ENCODE measurements at regions not wholly inside any gene's neighbourhood (a gene's known extent, or its start where the extent isn't known, plus 50 kb on each side); places are given as distances from the start of the nearest gene placed in this dataset.

GRCh38 chr14:83007641-83008225 lies 1474.1 kb upstream of the SEL1L start:
- ChIA-PET CTCF (ENCODE audit: unreplicated experiment) (no interaction called here), POLR2A (interaction anchor here (1.0 to 1.1 kb wide), 2 partner anchors 633 to 764 kb away, joined by 3 to 4 read pairs; no protein-coding TSS in a partner anchor)
- H3K27ac ChIP-seq (ENCODE audit: low read depth, low read length, poor library complexity, severe bottlenecking), result no peak overlapping the region
- H3K4me3 ChIP-seq (ENCODE audit: low read depth, low read length, poor library complexity, severe bottlenecking), result no peak overlapping the region
- no peak for DNase-seq (ENCODE audit: low spot score)
- H3K4me2 ChIP-seq (ENCODE audit: low read length), result no peak overlapping the region
- H2AFZ ChIP-seq (ENCODE audit: low read length), result no peak overlapping the region
- H3K79me2 ChIP-seq (ENCODE audit: insufficient read depth, low read depth, low read length), result no peaks in the 10 kb centered on the region
- H3K4me1 ChIP-seq (ENCODE audit: insufficient read depth, low read length, poor library complexity, severe bottlenecking), result no peaks in the 10 kb centered on the region
- intact Hi-C loops (cut with micrococcal nuclease; ENCODE audit: unreplicated experiment), result no loop called here
- TF ChIP-seq CTCF (conservative IDR thresholded peaks at IDR 0.05; ENCODE audit: low read length), result no peak
- no peak for TF ChIP-seq EZH2phosphoT487 (IDR thresholded peaks at IDR 0.05; ENCODE audit: borderline replicate concordance, low read depth, low read length)
- no TSS peak for BruUV-seq (replicated peaks)
- H3K36me3 ChIP-seq (ENCODE audit: insufficient read depth, low read length), result no peaks in the 10 kb centered on the region
- no peaks in the 10 kb centered on the region for H3K9me2 ChIP-seq (ENCODE audit: insufficient read depth, low read length)
- no peaks in the 10 kb centered on the region for H4K20me1 ChIP-seq (ENCODE audit: insufficient read depth, low read length)
- H3K9me3 ChIP-seq (ENCODE audit: low read length), result no peaks in the 10 kb centered on the region

- no peak overlapping the region for H2AFZ ChIP-seq (ENCODE audit: low read length)
- DNase-seq (ENCODE audit: low spot score), result no peak
- no peaks in the 10 kb centered on the region for H3K36me3 ChIP-seq (ENCODE audit: insufficient read depth, low read length)
- H3K27ac ChIP-seq (ENCODE audit: low read depth, low read length, poor library complexity, severe bottlenecking), result no peak overlapping the region
- H3K4me1 ChIP-seq (ENCODE audit: insufficient read depth, low read length, poor library complexity, severe bottlenecking), result no peaks in the 10 kb centered on the region
- no TSS peak for BruUV-seq (replicated peaks)
- ChIA-PET CTCF (ENCODE audit: unreplicated experiment) (interaction anchor here (0.8 kb wide), 1 partner anchor 28 kb away, joined by 3 read pairs; no protein-coding TSS in a partner anchor), POLR2A (no interaction called here)
- no peak overlapping the region for H3K4me3 ChIP-seq (ENCODE audit: low read depth, low read length, poor library complexity, severe bottlenecking)
- intact Hi-C loops (cut with micrococcal nuclease; ENCODE audit: unreplicated experiment), result no loop called here
- no peaks in the 10 kb centered on the region for H4K20me1 ChIP-seq (ENCODE audit: insufficient read depth, low read length)
- H3K4me2 ChIP-seq (ENCODE audit: low read length), result no peak overlapping the region
- TF ChIP-seq EZH2phosphoT487 (IDR thresholded peaks at IDR 0.05; ENCODE audit: borderline replicate concordance, low read depth, low read length), result no peak
- no peak for TF ChIP-seq CTCF (conservative IDR thresholded peaks at IDR 0.05; ENCODE audit: low read length)
- H3K9me2 ChIP-seq (ENCODE audit: insufficient read depth, low read length), result no peaks in the 10 kb centered on the region
- H3K79me2 ChIP-seq (ENCODE audit: insufficient read depth, low read depth, low read length), result no peaks in the 10 kb centered on the region
- H3K9me3 ChIP-seq (ENCODE audit: low read length), result no peaks in the 10 kb centered on the region
Observed at GRCh38 chr14:83017296-83017695, 1483.6 kb upstream of the SEL1L start.

- TF ChIP-seq CTCF (conservative IDR thresholded peaks at IDR 0.05; ENCODE audit: low read length), result no peak
- no peak for TF ChIP-seq EZH2phosphoT487 (IDR thresholded peaks at IDR 0.05; ENCODE audit: borderline replicate concordance, low read depth, low read length)
- no peaks in the 10 kb centered on the region for H3K9me2 ChIP-seq (ENCODE audit: insufficient read depth, low read length)
- POLR2A ChIA-PET, result no interaction called here
Observed at GRCh38 chr14:83019744-83020414, 1486.2 kb upstream of the SEL1L start.

More at GRCh38 chr14:83019744-83020414, 1486.2 kb upstream of the SEL1L start:
- Histone ChIP-seq H4K20me1 (ENCODE audit: insufficient read depth, low read length) (no peaks in the 10 kb centered on the region), H3K36me3 (ENCODE audit: insufficient read depth, low read length) (no peaks in the 10 kb centered on the region), H3K4me1 (ENCODE audit: insufficient read depth, low read length, poor library complexity, severe bottlenecking) (no peaks in the 10 kb centered on the region), H2AFZ (ENCODE audit: low read length) (no peak overlapping the region), H3K4me2 (ENCODE audit: low read length) (no peak overlapping the region), H3K4me3 (ENCODE audit: low read depth, low read length, poor library complexity, severe bottlenecking) (no peak overlapping the region), H3K9me3 (ENCODE audit: low read length) (no peaks in the 10 kb centered on the region), H3K79me2 (ENCODE audit: insufficient read depth, low read depth, low read length) (no peaks in the 10 kb centered on the region), H3K27ac (ENCODE audit: low read depth, low read length, poor library complexity, severe bottlenecking) (no peak overlapping the region)
- BruUV-seq (replicated peaks), result no TSS peak
- DNase-seq (ENCODE audit: low spot score), result no peak
- CTCF ChIA-PET (ENCODE audit: unreplicated experiment), result no interaction called here
- intact Hi-C loops (cut with micrococcal nuclease; ENCODE audit: unreplicated experiment), result no loop called here

All from OCI-LY7 (cell line).